WTC11 (cell line): ENCODE measurements at regions not wholly inside any gene's neighbourhood (a gene's known extent, or its start where the extent isn't known, plus 50 kb on each side); places are given as distances from the start of the nearest gene placed in this dataset.

ENCODE experiments used
- ATAC-seq: fragments of 200-7000 bp; cut with Tn5 transposase; 2 replicates; pipeline ENCODE4 v1.10.0; 2021; ENCODE audit warnings: mild to moderate bottlenecking, moderate library complexity
- CTCF ChIA-PET: fragments of 300-600 bp; sonication (Branson Sonifier 250); formaldehyde crosslinking; loops from one replicate; lab custom pipeline; 2021; ENCODE audit warnings: antibody characterized with exemption; lab: Charles Lee
- POLR2A ChIA-PET: fragments of 350-600 bp; sonication (Branson Sonifier 250); formaldehyde crosslinking; loops from one replicate; lab custom pipeline; 2021; ENCODE audit warnings: antibody characterized with exemption; lab: Charles Lee
- DNase-seq: peaks from one replicate; pipeline ENCODE4 v3.0.0; 2021; ENCODE audit warnings: low spot score
- H3K27ac Mint-ChIP-seq: 2 replicates; pipeline ENCODE4 v1.8.0; 2021; ENCODE audit warnings: mixed read lengths
- H3K27me3 Mint-ChIP-seq: 2 replicates; pipeline ENCODE4 v1.8.0; 2021; ENCODE audit warnings: low read depth, mild to moderate bottlenecking, moderate library complexity, mixed read lengths
- H3K36me3 Mint-ChIP-seq: 2 replicates; pipeline ENCODE4 v1.8.0; 2021; ENCODE audit warnings: mixed read lengths
- H3K4me1 Mint-ChIP-seq: 2 replicates; pipeline ENCODE4 v1.8.0; 2022; ENCODE audit warnings: mixed read lengths
- H3K4me3 Mint-ChIP-seq: 2 replicates; pipeline ENCODE4 v1.8.0; 2021; ENCODE audit warnings: mild to moderate bottlenecking, moderate library complexity, mixed read lengths
- H3K9me3 Mint-ChIP-seq: 2 replicates; pipeline ENCODE4 v1.8.0; 2021; ENCODE audit warnings: mixed read lengths
- AR ChIP-seq: fragments of 250-450 bp; sonication (Bioruptor Pico); IDR thresholded peaks from 2 replicates; pipeline ENCODE4 v1.9.0; 2021; ENCODE audit warnings: mild to moderate bottlenecking
- ATF3 ChIP-seq: sonication (generic); formaldehyde crosslinking; conservative IDR thresholded peaks from 2 replicates; pipeline ENCODE4 v1.8.1; 2022; ENCODE audit warnings: mild to moderate bottlenecking, missing genetic modification reagents
- EMX1 ChIP-seq: fragments of 250-450 bp; sonication (Bioruptor Pico); IDR thresholded peaks from 2 replicates; pipeline ENCODE4 v1.8.0; 2021; ENCODE audit warnings: mild to moderate bottlenecking
- ERG ChIP-seq: fragments of 250-450 bp; sonication (Bioruptor Pico); IDR thresholded peaks from 2 replicates; pipeline ENCODE4 v1.8.0; 2021; ENCODE audit warnings: mild to moderate bottlenecking
- FOXJ3 ChIP-seq: sonication (generic); formaldehyde crosslinking; IDR thresholded peaks from 2 replicates; pipeline ENCODE4 v1.9.0; 2021; ENCODE audit warnings: missing genetic modification reagents, mild to moderate bottlenecking, borderline replicate concordance
- GABPB1 ChIP-seq: sonication (generic); formaldehyde crosslinking; IDR thresholded peaks from 2 replicates; pipeline ENCODE4 v1.8.1; 2023; ENCODE audit warnings: mild to moderate bottlenecking, missing genetic modification reagents
- JUN ChIP-seq: sonication (generic); formaldehyde crosslinking; IDR thresholded peaks from 2 replicates; pipeline ENCODE4 v1.8.0; 2023; ENCODE audit warnings: mild to moderate bottlenecking, missing genetic modification reagents
- MXD4 ChIP-seq: fragments of 250-450 bp; sonication (Bioruptor Pico); IDR thresholded peaks from 2 replicates; pipeline ENCODE4 v1.8.0; 2021; ENCODE audit warnings: mild to moderate bottlenecking, moderate library complexity, borderline replicate concordance
- NFATC4 ChIP-seq: fragments of 250-450 bp; sonication (Bioruptor Pico); IDR thresholded peaks from 2 replicates; pipeline ENCODE4 v1.9.0; 2021; ENCODE audit warnings: mild to moderate bottlenecking
- NR3C1 ChIP-seq: sonication (generic); formaldehyde crosslinking; conservative IDR thresholded peaks from 2 replicates; pipeline ENCODE4 v1.8.1; 2023; ENCODE audit warnings: low read depth, mild to moderate bottlenecking, missing genetic modification reagents
- RELA ChIP-seq: sonication (generic); formaldehyde crosslinking; IDR thresholded peaks from 2 replicates; pipeline ENCODE4 v1.8.1; 2022; ENCODE audit warnings: missing genetic modification reagents, mild to moderate bottlenecking, borderline replicate concordance
- SMAD3 ChIP-seq: sonication (generic); formaldehyde crosslinking; IDR thresholded peaks from 2 replicates; pipeline ENCODE4 v1.8.0; 2022; ENCODE audit warnings: missing genetic modification reagents, mild to moderate bottlenecking, borderline replicate concordance
- SP1 ChIP-seq: sonication (generic); formaldehyde crosslinking; conservative IDR thresholded peaks from 2 replicates; pipeline ENCODE4 v1.8.1; 2022; ENCODE audit warnings: missing genetic modification reagents
- STAT6 ChIP-seq: sonication (generic); formaldehyde crosslinking; conservative IDR thresholded peaks from 2 replicates; pipeline ENCODE4 v1.8.1; 2023; ENCODE audit warnings: mild to moderate bottlenecking, low read depth, missing genetic modification reagents, moderate library complexity
- TEAD4 ChIP-seq: sonication (generic); formaldehyde crosslinking; IDR thresholded peaks from 2 replicates; pipeline ENCODE4 v1.8.0; 2022; ENCODE audit warnings: mild to moderate bottlenecking, missing genetic modification reagents
- TP53 ChIP-seq: sonication (generic); formaldehyde crosslinking; IDR thresholded peaks from 2 replicates; pipeline ENCODE4 v1.8.1; 2023; ENCODE audit warnings: mild to moderate bottlenecking, missing genetic modification reagents
- ZBTB43 ChIP-seq: sonication (generic); formaldehyde crosslinking; IDR thresholded peaks from 2 replicates; pipeline ENCODE4 v1.8.1; 2023; ENCODE audit warnings: mild to moderate bottlenecking, missing genetic modification reagents
- ZNF219 ChIP-seq: sonication (generic); formaldehyde crosslinking; IDR thresholded peaks from 2 replicates; pipeline ENCODE4 v1.8.0; 2023; ENCODE audit warnings: missing genetic modification reagents, mild to moderate bottlenecking, borderline replicate concordance
- ZNF317 ChIP-seq: sonication (generic); formaldehyde crosslinking; IDR thresholded peaks from 2 replicates; pipeline ENCODE4 v1.8.1; 2023; ENCODE audit warnings: low read depth, mild to moderate bottlenecking, moderate library complexity, missing genetic modification reagents, borderline replicate concordance
- ZNF396 ChIP-seq: fragments of 250-450 bp; sonication (Bioruptor Pico); IDR thresholded peaks from 2 replicates; pipeline ENCODE4 v1.8.0; 2021; ENCODE audit warnings: mild to moderate bottlenecking, moderate library complexity, borderline replicate concordance
- ZNF425 ChIP-seq: fragments of 250-450 bp; sonication (Bioruptor Pico); conservative IDR thresholded peaks from 2 replicates; pipeline ENCODE4 v1.9.0; 2021; ENCODE audit warnings: mild to moderate bottlenecking

- TF ChIP-seq JUN (CRISPR knock-in tag) (no peak), ZNF317 (no peak), ZNF219 (CRISPR knock-in tag) (no peak), NFATC4 (CRISPR knock-in tag) (no peak), ZNF396 (CRISPR knock-in tag) (no peak), SMAD3 (CRISPR knock-in tag) (no peak)
Observed at GRCh38 chr11:82043316-82043715, 690.3 kb downstream of the FAM181B start (continued).

- TF ChIP-seq SP1 (CRISPR knock-in tag) (no peak), ERG (CRISPR knock-in tag) (no peak), NR3C1 (CRISPR knock-in tag) (no peak), MXD4 (CRISPR knock-in tag) (no peak), RELA (CRISPR knock-in tag) (no peak), ZNF425 (CRISPR knock-in tag) (no peak), TP53 (no peak), AR (CRISPR knock-in tag) (no peak), ATF3 (CRISPR knock-in tag) (no peak), GABPB1 (no peak), EMX1 (CRISPR knock-in tag) (no peak), ZBTB43 (CRISPR knock-in tag) (no peak), STAT6 (CRISPR knock-in tag) (no peak), FOXJ3 (CRISPR knock-in tag) (no peak), TEAD4 (no peak), ZNF219 (CRISPR knock-in tag) (no peak)
- TF ChIP-seq, all 79 proteins: peak for 0
- ATAC-seq: no peak
- CTCF ChIA-PET: no interaction called here
Observed at GRCh38 chr11:82041764-82042163, 691.9 kb downstream of the FAM181B start.

More at GRCh38 chr11:82041764-82042163, 691.9 kb downstream of the FAM181B start:
- Mint-ChIP-seq H3K9me3 (peaks cover 17% of the 10 kb centered on the region), H3K4me3 (no peak overlapping the region), H3K4me1 (no peaks in the 10 kb centered on the region), H3K36me3 (0 out of 2 replicates have a peak, but pooled peaks cover 5% of the 10 kb centered on the region), H3K27me3 (no peaks in the 10 kb centered on the region), H3K27ac (no peak overlapping the region)
- POLR2A ChIA-PET: no interaction called here
- no peak for DNase-seq
